Endothelial cell of umbilical vein (primary cell): ENCODE measurements at regions not wholly inside any gene's neighbourhood (a gene's known extent, or its start where the extent isn't known, plus 50 kb on each side); places are given as distances from the start of the nearest gene placed in this dataset.

Experiments used
- BruUV-seq: library from RNA; stranded (reverse); fragments of 400-500 nt; replicated peaks from 2 replicates; lab custom pipeline; 2021; lab: Mats Ljungman, UMichigan
- CTCF ChIA-PET: fragments of 300-600, 350-600 bp; sonication (Branson Sonifier 250); formaldehyde crosslinking; loops from one replicate; lab custom pipeline; 2021; ENCODE audit warnings: antibody characterized with exemption, inconsistent platforms; lab: Charles Lee
- POLR2A ChIA-PET: fragments of 300-600, 350-600 bp; sonication (Branson Sonifier 250); formaldehyde crosslinking; loops from one replicate; lab custom pipeline; 2021; ENCODE audit warnings: antibody characterized with exemption, inconsistent platforms; lab: Charles Lee
- DNase-seq: peaks from one replicate; pipeline ENCODE4 v3.0.0-alpha.2; 2011; ENCODE audit warnings: low read depth, low spot score
- FAIRE-seq: peaks from 2 replicates; lab custom pipeline; 2011; peaks lifted over from hg19 to GRCh38; lab: Jason Lieb, UNC
- H2AFZ ChIP-seq: 2 replicates; pipeline ENCODE4 v1.6.0; 2012; ENCODE audit warnings: low read depth, low read length, control low read depth, inconsistent platforms
- H3K27ac ChIP-seq: 2 replicates; pipeline ENCODE4 v1.5.1; 2011; ENCODE audit warnings: low read depth, mild to moderate bottlenecking, control low read depth, low read length, moderate library complexity; ENCODE audit not compliant: insufficient read depth
- H3K27me3 ChIP-seq, 2 experiments: 2 replicates each; pipeline versions ENCODE4 v1.6.0 to v1.6.1; 2011; ENCODE audit warnings: low read length in 2 of 2, mixed read lengths in 1 of 2; ENCODE audit not compliant: control insufficient read depth in 2 of 2, insufficient read depth in 2 of 2
- H3K36me3 ChIP-seq, 2 experiments: 2 replicates in 1 of 2; 3 replicates in 1 of 2; pipeline ENCODE4 v1.5.1; 2011; ENCODE audit warnings: low read length in 2 of 2, mild to moderate bottlenecking in 1 of 2, moderate library complexity in 1 of 2; ENCODE audit not compliant: control insufficient read depth in 2 of 2, insufficient read depth in 2 of 2; ENCODE audit errors: extremely low read depth in 1 of 2
- H3K4me1 ChIP-seq: 3 replicates; pipeline ENCODE4 v1.5.1; 2011; ENCODE audit warnings: mild to moderate bottlenecking, low read length; ENCODE audit not compliant: control insufficient read depth, insufficient read depth; ENCODE audit errors: extremely low read depth
- H3K4me2 ChIP-seq: 2 replicates; pipeline ENCODE4 v1.6.1; 2011; ENCODE audit warnings: low read length, control low read depth, mixed read lengths; ENCODE audit not compliant: insufficient read depth
- H3K4me3 ChIP-seq, 3 experiments: fragments of 200-600 bp in 1 of 3; sonication (generic), shearing (Covaris generic) in 1 of 3; replicated peaks in 1 of 3; 2 replicates each; pipeline ENCODE4 v1.5.1; 2011 to 2016; ENCODE audit warnings: control low read depth in 3 of 3, low read length in 3 of 3, mild to moderate bottlenecking in 2 of 3, inconsistent platforms in 1 of 3, low read depth in 1 of 3, moderate library complexity in 1 of 3; ENCODE audit not compliant: insufficient read depth in 1 of 3
- H3K79me2 ChIP-seq: 2 replicates; pipeline ENCODE4 v1.6.0; 2012; ENCODE audit warnings: low read length, inconsistent platforms; ENCODE audit not compliant: control insufficient read depth, insufficient read depth
- H3K9ac ChIP-seq: replicated peaks from 2 replicates; pipeline ENCODE3; 2011; ENCODE audit warnings: low read length, control low read depth; ENCODE audit not compliant: insufficient read depth; ENCODE audit errors: extremely low read depth
- H3K9me1 ChIP-seq: replicated peaks from 3 replicates; pipeline ENCODE4 v1.6.0; 2011; ENCODE audit warnings: mild to moderate bottlenecking, low read length; ENCODE audit not compliant: control insufficient read depth, insufficient read depth; ENCODE audit errors: extremely low read depth
- H3K9me3 ChIP-seq: replicated peaks from 2 replicates; pipeline ENCODE4 v1.5.1; 2012; ENCODE audit warnings: low read length, inconsistent platforms; ENCODE audit not compliant: control insufficient read depth, insufficient read depth
- H4K20me1 ChIP-seq: replicated peaks from 2 replicates; pipeline ENCODE3; 2011; ENCODE audit warnings: mild to moderate bottlenecking, low read length; ENCODE audit not compliant: control insufficient read depth, insufficient read depth; ENCODE audit errors: extremely low read depth
- EZH2 ChIP-seq: IDR thresholded peaks from 2 replicates; pipeline ENCODE4 v1.6.1; 2012; ENCODE audit warnings: borderline replicate concordance, low read depth, mild to moderate bottlenecking, moderate library complexity, low read length, inconsistent platforms; ENCODE audit not compliant: severe bottlenecking
- FOS ChIP-seq: IDR thresholded peaks from 2 replicates; pipeline ENCODE4 v1.6.1; 2011; ENCODE audit warnings: mild to moderate bottlenecking, low read length, moderate library complexity, borderline replicate concordance; ENCODE audit not compliant: insufficient read depth
- GATA2 ChIP-seq: IDR thresholded peaks from 2 replicates; pipeline ENCODE4 v1.7.0; 2011; ENCODE audit warnings: low read depth, mild to moderate bottlenecking, moderate library complexity, mixed read lengths, low read length; ENCODE audit not compliant: insufficient read length, insufficient read depth
- JUN ChIP-seq: IDR thresholded peaks from 2 replicates; pipeline ENCODE4 v1.6.1; 2011; ENCODE audit warnings: borderline replicate concordance, low read depth; ENCODE audit not compliant: insufficient read length, insufficient read depth
- MYC ChIP-seq: IDR thresholded peaks from one replicate; pipeline ENCODE4 v1.6.1; 2011; ENCODE audit warnings: mild to moderate bottlenecking, low read depth, low read length
- POLR2A ChIP-seq: IDR thresholded peaks from 2 replicates; pipeline ENCODE4 v1.6.1; 2012; ENCODE audit warnings: low read depth, mild to moderate bottlenecking, control low read depth, low read length
- POLR2AphosphoS5 ChIP-seq: IDR thresholded peaks from 2 replicates; pipeline ENCODE4 v1.6.1; 2012; ENCODE audit warnings: low read depth, mild to moderate bottlenecking, control low read depth, low read length, moderate library complexity; ENCODE audit not compliant: insufficient read depth
- dilution Hi-C: fragments of 300-500 bp; cut with MboI; formaldehyde crosslinking; loops from one replicate; pipeline ENCODE4 v1.15.0; 2019; ENCODE audit warnings: low sequenced_read_pairs; ENCODE audit not compliant: extremely low pct_ligation_motif_present
- intact Hi-C: fragments of 100-400 bp; cut with micrococcal nuclease; formaldehyde crosslinking; loops from one replicate; pipeline ENCODE4 v1.10.0; 2022
- TF ChIP-seq, protein P1 (sequence below), 2 donors: IDR thresholded peaks; 1 replicate in 1 of 2; 2 replicates in 1 of 2; pipeline ENCODE4 v1.5.1; 2011; ENCODE audit warnings: low read length in 2 of 2, mild to moderate bottlenecking in 2 of 2, moderate library complexity in 2 of 2, control low read depth in 1 of 2, inconsistent platforms in 1 of 2, low read depth in 1 of 2; ENCODE audit not compliant: insufficient read depth in 1 of 2; ENCODE audit errors: extremely low read depth in 1 of 2
- TF ChIP-seq, protein P2 (sequence below): IDR thresholded peaks from 2 replicates; pipeline ENCODE4 v1.6.1; 2011; ENCODE audit not compliant: insufficient read depth, insufficient read length

DNA sequence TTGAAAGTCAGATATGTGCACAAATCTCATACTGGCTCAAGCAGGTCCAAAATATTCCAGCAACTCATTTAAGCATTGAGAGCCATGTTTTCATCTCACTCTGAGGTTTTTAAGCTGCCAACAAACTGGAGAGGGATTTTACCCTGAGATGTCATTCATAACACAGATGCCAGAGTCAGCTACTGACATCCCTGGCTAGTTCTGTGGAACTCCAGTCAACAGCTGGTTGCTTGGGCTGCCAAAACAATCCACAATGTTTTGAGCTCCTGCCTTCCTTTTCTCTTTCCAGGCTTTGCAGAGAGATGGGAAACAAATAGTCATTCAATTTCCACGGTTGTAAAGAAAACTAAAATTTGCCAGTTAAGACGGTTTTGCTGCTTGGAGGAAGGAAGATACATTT, 621.2 kb upstream of the FBXO33 start:
- Histone ChIP-seq H3K4me2 (no peak overlapping the region), H3K36me3 (no peaks in the 10 kb centered on the region), H3K9me3 (no peaks in the 10 kb centered on the region), H3K27me3 (no peaks in the 10 kb centered on the region), H3K9me1 (no peaks in the 10 kb centered on the region), H4K20me1 (no peaks in the 10 kb centered on the region), H3K4me1 (no peaks in the 10 kb centered on the region), H2AFZ (no peak overlapping the region), H3K4me3 (no peak overlapping the region), H3K79me2 (no peaks in the 10 kb centered on the region), H3K9ac (no peak overlapping the region), H3K27ac (no peak overlapping the region)
- no peak for DNase-seq
- no peak for FAIRE-seq
- POLR2A ChIA-PET = no interaction called here
- dilution Hi-C loops (no loop called here), intact Hi-C loops (no loop called here)
- CTCF ChIA-PET = interaction anchor here (0.8 kb wide), 1 partner anchor 9 kb away, joined by 3 read pairs; no protein-coding TSS in a partner anchor
- no peak for TF ChIP-seq GATA2
- no peak for TF ChIP-seq FOS
- TF ChIP-seq MYC = no peak
- TF ChIP-seq POLR2A = no peak
- no peak for TF ChIP-seq JUN
- BruUV-seq = no TSS peak

DNA sequence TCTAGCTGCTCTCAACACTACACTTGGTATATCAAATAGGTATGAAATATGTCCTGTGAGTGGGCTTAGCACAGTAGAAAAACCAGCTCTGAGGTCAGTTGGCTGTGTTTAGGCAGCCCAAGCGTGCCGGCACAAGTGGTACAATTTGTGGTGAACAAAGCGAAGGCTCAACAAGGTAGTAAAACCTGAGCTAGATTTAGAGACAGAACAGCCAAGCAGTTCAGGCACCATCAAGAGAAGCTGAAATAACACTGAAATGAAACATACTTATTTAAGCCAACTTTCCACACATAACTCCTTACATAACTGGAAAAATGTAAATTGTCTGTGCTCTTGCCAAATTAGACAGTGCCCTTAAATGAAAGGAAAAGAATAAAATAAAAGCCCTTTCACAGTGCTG, 596.8 kb upstream of the FBXO33 start:
- intact Hi-C loops = no loop called here
- no peak overlapping the region for H3K27ac ChIP-seq
- no peak overlapping the region for H3K4me3 ChIP-seq
- H3K9ac ChIP-seq = no peak overlapping the region
- H3K79me2 ChIP-seq = no peaks in the 10 kb centered on the region
- peaks cover 6% of the 10 kb centered on the region for H3K9me3 ChIP-seq
- TF ChIP-seq, protein P1, sequence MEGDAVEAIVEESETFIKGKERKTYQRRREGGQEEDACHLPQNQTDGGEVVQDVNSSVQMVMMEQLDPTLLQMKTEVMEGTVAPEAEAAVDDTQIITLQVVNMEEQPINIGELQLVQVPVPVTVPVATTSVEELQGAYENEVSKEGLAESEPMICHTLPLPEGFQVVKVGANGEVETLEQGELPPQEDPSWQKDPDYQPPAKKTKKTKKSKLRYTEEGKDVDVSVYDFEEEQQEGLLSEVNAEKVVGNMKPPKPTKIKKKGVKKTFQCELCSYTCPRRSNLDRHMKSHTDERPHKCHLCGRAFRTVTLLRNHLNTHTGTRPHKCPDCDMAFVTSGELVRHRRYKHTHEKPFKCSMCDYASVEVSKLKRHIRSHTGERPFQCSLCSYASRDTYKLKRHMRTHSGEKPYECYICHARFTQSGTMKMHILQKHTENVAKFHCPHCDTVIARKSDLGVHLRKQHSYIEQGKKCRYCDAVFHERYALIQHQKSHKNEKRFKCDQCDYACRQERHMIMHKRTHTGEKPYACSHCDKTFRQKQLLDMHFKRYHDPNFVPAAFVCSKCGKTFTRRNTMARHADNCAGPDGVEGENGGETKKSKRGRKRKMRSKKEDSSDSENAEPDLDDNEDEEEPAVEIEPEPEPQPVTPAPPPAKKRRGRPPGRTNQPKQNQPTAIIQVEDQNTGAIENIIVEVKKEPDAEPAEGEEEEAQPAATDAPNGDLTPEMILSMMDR (IDR thresholded peaks at IDR 0.05; ENCODE audit: extremely low read depth in 1 of 2, insufficient read depth in 1 of 2, low read depth in 1 of 2, low read length in 2 of 2) = no peak
- TF ChIP-seq, protein P2, sequence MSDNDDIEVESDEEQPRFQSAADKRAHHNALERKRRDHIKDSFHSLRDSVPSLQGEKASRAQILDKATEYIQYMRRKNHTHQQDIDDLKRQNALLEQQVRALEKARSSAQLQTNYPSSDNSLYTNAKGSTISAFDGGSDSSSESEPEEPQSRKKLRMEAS = no peak
- no peak for TF ChIP-seq EZH2
- no peak for TF ChIP-seq POLR2A
- TF ChIP-seq JUN = no peak
- no peak for TF ChIP-seq GATA2
- no peak for TF ChIP-seq POLR2AphosphoS5
- no peaks in the 10 kb centered on the region for H3K27me3 ChIP-seq
- FAIRE-seq = no peak
- dilution Hi-C loops = no loop called here
- no TSS peak for BruUV-seq
- H3K9me1 ChIP-seq = no peaks in the 10 kb centered on the region
- H4K20me1 ChIP-seq = no peaks in the 10 kb centered on the region
- H3K36me3 ChIP-seq = no peaks in the 10 kb centered on the region
- DNase-seq = no peak
- ChIA-PET POLR2A (no interaction called here), CTCF (no interaction called here)
- H2AFZ ChIP-seq = no peak overlapping the region
- no peaks in the 10 kb centered on the region for H3K4me1 ChIP-seq
- H3K4me2 ChIP-seq = no peak overlapping the region
